IMR-90 (cell line): ENCODE measurements at regions not wholly inside any gene's neighbourhood (a gene's known extent, or its start where the extent isn't known, plus 50 kb on each side); places are given as distances from the start of the nearest gene placed in this dataset.

Experiments
- ATAC-seq: fragments of 200-7000 bp; cut with Tn5 transposase; 2 replicates; pipeline ENCODE4 v1.9.1; 2020; ENCODE audit warnings: low read depth, mild to moderate bottlenecking, moderate library complexity
- BruUV-seq: library from RNA; stranded (reverse); fragments of 400-500 nt; replicated peaks from 2 replicates; lab custom pipeline; 2021; lab: Mats Ljungman, UMichigan
- CTCF ChIA-PET: fragments of 300-600 bp; formaldehyde crosslinking; extraction: SDS; loops from one replicate; lab custom pipeline; 2021; ENCODE audit warnings: antibody characterized with exemption; lab: Yijun Ruan, JAX
- POLR2A ChIA-PET: fragments of 300-600 bp; sonication (Branson Sonifier 250); formaldehyde crosslinking; loops from one replicate; lab custom pipeline; 2022; ENCODE audit warnings: antibody characterized with exemption; ENCODE audit not compliant: unreplicated experiment; lab: Charles Lee
- DNase-seq: peaks from one replicate; pipeline ENCODE4 v3.0.0; 2013
- H2AFZ ChIP-seq: replicated peaks from 2 replicates; pipeline ENCODE3; 2013; ENCODE audit warnings: low read length, mild to moderate bottlenecking; ENCODE audit not compliant: poor library complexity
- H2AK5ac ChIP-seq: 2 replicates; pipeline ENCODE4 v1.6.1; 2013; ENCODE audit warnings: low read depth, low read length, inconsistent platforms
- H2AK9ac ChIP-seq: replicated peaks from 2 replicates; pipeline ENCODE3; 2013; ENCODE audit warnings: mild to moderate bottlenecking, low read depth, low read length, moderate library complexity; ENCODE audit not compliant: poor library complexity
- H2BK120ac ChIP-seq: 2 replicates; pipeline ENCODE4 v1.6.1; 2013; ENCODE audit warnings: low read depth, low read length, inconsistent platforms
- H2BK15ac ChIP-seq: 3 replicates; pipeline ENCODE4 v1.6.1; 2013; ENCODE audit warnings: low read depth, low read length, inconsistent platforms
- H2BK20ac ChIP-seq: 2 replicates; pipeline ENCODE4 v1.6.1; 2013; ENCODE audit warnings: low read depth, mild to moderate bottlenecking, inconsistent platforms, low read length, moderate library complexity
- H2BK5ac ChIP-seq: 2 replicates; pipeline ENCODE4 v1.6.1; 2013; ENCODE audit warnings: mild to moderate bottlenecking, low read depth, low read length, inconsistent platforms; ENCODE audit not compliant: poor library complexity, severe bottlenecking
- H3K14ac ChIP-seq: replicated peaks from 2 replicates; pipeline ENCODE4 v1.6.1; 2013; ENCODE audit warnings: low read depth, low read length, inconsistent platforms
- H3K18ac ChIP-seq: 2 replicates; pipeline ENCODE4 v1.6.1; 2013; ENCODE audit warnings: low read depth, low read length, control low read depth
- H3K23ac ChIP-seq: 2 replicates; pipeline ENCODE4 v1.6.1; 2013; ENCODE audit warnings: low read depth, low read length, inconsistent platforms
- H3K27ac ChIP-seq: 2 replicates; pipeline ENCODE4 v1.5.1; 2013; ENCODE audit warnings: mild to moderate bottlenecking, control low read depth, low read length; ENCODE audit not compliant: insufficient read depth
- H3K27me3 ChIP-seq: 2 replicates; pipeline ENCODE4 v1.6.1; 2013; ENCODE audit warnings: low read length; ENCODE audit not compliant: control insufficient read depth, insufficient read depth
- H3K36me3 ChIP-seq: 2 replicates; pipeline ENCODE4 v1.6.1; 2013; ENCODE audit warnings: low read length, mixed read lengths; ENCODE audit not compliant: control insufficient read depth, insufficient read depth
- H3K4ac ChIP-seq: 2 replicates; pipeline ENCODE4 v1.6.1; 2013; ENCODE audit warnings: low read depth, low read length, inconsistent platforms
- H3K4me1 ChIP-seq: 2 replicates; pipeline ENCODE4 v1.6.1; 2013; ENCODE audit warnings: low read length, mixed read lengths; ENCODE audit not compliant: control insufficient read depth, insufficient read depth
- H3K4me2 ChIP-seq: 2 replicates; pipeline ENCODE4 v1.6.1; 2013; ENCODE audit warnings: low read depth, mild to moderate bottlenecking, control low read depth, low read length, moderate library complexity
- H3K4me3 ChIP-seq: 2 replicates; pipeline ENCODE4 v1.5.1; 2013; ENCODE audit warnings: low read depth, mild to moderate bottlenecking, control low read depth, low read length, moderate library complexity; ENCODE audit not compliant: insufficient read depth
- H3K56ac ChIP-seq: 2 replicates; pipeline ENCODE4 v1.6.1; 2013; ENCODE audit warnings: low read length, inconsistent platforms; ENCODE audit not compliant: insufficient read depth; ENCODE audit errors: extremely low read depth
- H3K79me1 ChIP-seq, 2 experiments: 2 replicates each; pipeline ENCODE4 v1.6.1; 2013; ENCODE audit warnings: low read length in 2 of 2, inconsistent platforms in 1 of 2, low read depth in 1 of 2
- H3K9ac ChIP-seq: 2 replicates; pipeline ENCODE4 v1.6.1; 2013; ENCODE audit warnings: low read depth, low read length, control low read depth
- H3K9me1 ChIP-seq: 2 replicates; pipeline ENCODE4 v1.6.1; 2013; ENCODE audit warnings: low read length, inconsistent platforms; ENCODE audit not compliant: insufficient read depth
- H3K9me3 ChIP-seq: 2 replicates; pipeline ENCODE4 v1.6.1; 2013; ENCODE audit warnings: low read length; ENCODE audit not compliant: control insufficient read depth, insufficient read depth
- H4K20me1 ChIP-seq: 2 replicates; pipeline ENCODE4 v1.6.1; 2013; ENCODE audit warnings: low read length, inconsistent platforms; ENCODE audit not compliant: insufficient read depth
- H4K5ac ChIP-seq: 2 replicates; pipeline ENCODE4 v1.6.1; 2013; ENCODE audit warnings: mild to moderate bottlenecking, low read depth, low read length, control low read depth
- H4K8ac ChIP-seq, 2 experiments: 2 replicates each; pipeline ENCODE4 v1.6.1; 2013; ENCODE audit warnings: low read depth in 2 of 2, low read length in 2 of 2, control low read depth in 1 of 2, inconsistent platforms in 1 of 2
- H4K91ac ChIP-seq: 2 replicates; pipeline ENCODE4 v1.6.1; 2013; ENCODE audit warnings: low read depth, low read length, inconsistent platforms; ENCODE audit not compliant: insufficient read depth
- CHD1 ChIP-seq: IDR thresholded peaks from 2 replicates; pipeline ENCODE4 v1.6.1; 2012; ENCODE audit warnings: low read depth, low read length, improper control_type of control experiment
- FOS ChIP-seq: fragments of 150-350 bp; IDR thresholded peaks from 2 replicates; pipeline ENCODE4 v1.6.1; 2016; ENCODE audit warnings: low read depth, low read length
- MAFK ChIP-seq: IDR thresholded peaks from 2 replicates; pipeline ENCODE4 v1.6.1; 2012; ENCODE audit warnings: low read depth, low read length, improper control_type of control experiment
- POLR2A ChIP-seq: IDR thresholded peaks from 2 replicates; pipeline ENCODE4 v1.6.1; 2012; ENCODE audit warnings: mild to moderate bottlenecking, low read depth, low read length
- RAD21 ChIP-seq: IDR thresholded peaks from 2 replicates; pipeline ENCODE4 v1.6.1; 2012; ENCODE audit warnings: low read length, improper control_type of control experiment
- RCOR1 ChIP-seq: IDR thresholded peaks from 2 replicates; pipeline ENCODE4 v1.6.1; 2012; ENCODE audit warnings: mild to moderate bottlenecking, low read length, improper control_type of control experiment; ENCODE audit not compliant: insufficient replicate concordance
- SMC3 ChIP-seq: fragments of 150-350 bp; IDR thresholded peaks from 2 replicates; pipeline ENCODE4 v1.6.1; 2016; ENCODE audit warnings: low read depth, mild to moderate bottlenecking, antibody characterized with exemption, low read length, moderate library complexity
- WGBS, 2 experiments: methylation state at CpG; one replicate each; pipeline versions ENCODE4 v1.1.5 to v1.1.7; 2013; ENCODE audit warnings: missing lambda C conversion rate in 2 of 2; ENCODE audit not compliant: insufficient read length in 1 of 2; ENCODE audit errors: extremely low coverage in 2 of 2; 5-methylcytosine and 5-hydroxymethylcytosine counted together
- dilution Hi-C: fragments of 300-500 bp; cut with HindIII; formaldehyde crosslinking; loops from one replicate; pipeline ENCODE4 v1.14.3; 2018; ENCODE audit warnings: low sequenced_read_pairs; ENCODE audit not compliant: unreplicated experiment
- in situ Hi-C: fragments of 300-500 bp; cut with MboI; formaldehyde crosslinking; loops from 3 replicates; pipeline ENCODE4 v1.14.3; 2019; ENCODE audit warnings: low sequenced_read_pairs, inconsistent platforms, mixed read lengths
- intact Hi-C: fragments of 100-400 bp; cut with micrococcal nuclease; formaldehyde crosslinking; loops from 2 replicates; pipeline ENCODE4 v1.10.0; 2022

DNA sequence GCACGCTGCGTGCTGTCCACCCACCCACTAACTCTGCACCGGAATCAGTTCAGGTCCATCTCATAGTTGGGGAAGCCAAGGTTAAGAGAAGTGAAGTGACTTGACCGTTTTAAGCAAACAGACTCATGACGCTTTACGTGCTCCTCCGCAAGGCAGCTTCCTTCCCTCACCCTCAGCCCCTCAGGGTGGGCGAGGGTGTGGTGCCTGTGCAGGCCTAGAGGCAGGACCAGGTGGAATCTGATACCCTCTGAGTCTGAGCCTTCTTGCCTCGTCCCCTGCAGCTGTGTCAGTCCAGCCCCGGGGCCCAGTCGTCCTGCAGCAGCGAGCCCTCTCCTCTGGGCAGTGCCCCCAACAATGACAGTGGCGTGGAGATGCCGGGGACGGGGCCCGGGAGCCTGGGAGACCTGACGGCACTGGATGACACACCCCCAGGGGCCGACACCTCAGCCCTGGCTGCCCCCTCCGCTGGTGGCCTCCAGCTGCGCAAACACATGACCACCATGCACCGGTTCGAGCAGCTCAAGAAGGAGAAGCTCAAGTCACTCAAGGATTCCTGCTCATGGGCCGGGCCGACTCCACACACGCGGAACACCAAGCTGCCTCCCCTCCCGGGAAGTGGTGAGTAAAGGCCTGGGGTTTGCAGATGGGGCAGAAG, 250.5 kb downstream of the GLI2 start:
- BruUV-seq: no TSS peak
- Histone ChIP-seq H2BK15ac (no peak overlapping the region), H3K27ac (no peak overlapping the region), H4K5ac (no peak overlapping the region), H2AFZ (no peak overlapping the region), H2BK20ac (no peak overlapping the region), H3K4me3 (no peak overlapping the region), H3K4me1 (no peaks in the 10 kb centered on the region), H3K56ac (no peak overlapping the region), H3K9me1 (peaks cover 15% of the 10 kb centered on the region; the same call in 1 of the 2 replicates), H3K9ac (no peak overlapping the region), H4K20me1 (peaks cover 6% of the 10 kb centered on the region), H3K14ac (no peak overlapping the region), H4K91ac (no peak overlapping the region), H3K4ac (no peak overlapping the region), H2BK5ac (no peak overlapping the region), H2AK9ac (no peak overlapping the region), H3K27me3 (no peaks in the 10 kb centered on the region), H3K23ac (no peak overlapping the region), H2BK120ac (no peak overlapping the region), H4K8ac (no peak overlapping the region), H2AK5ac (no peak overlapping the region), H3K79me1 (peaks cover 4 to 20% of the 10 kb centered on the region in 2 experiments; a peak in 3 of 4 replicates), H3K4me2 (no peak overlapping the region), H3K18ac (no peak overlapping the region), H3K9me3 (no peaks in the 10 kb centered on the region), H3K36me3 (peaks cover 88% of the 10 kb centered on the region)
- 95% methylated on average over 14 of the region's 27 CpGs; no CpG with 5 or more reads in 1 of the 2 experiments for WGBS, 2 experiments
- POLR2A ChIA-PET: no interaction called here
- ATAC-seq: no peak
- DNase-seq: no peak
- dilution Hi-C loops (no loop called here), intact Hi-C loops (no loop called here), in situ Hi-C loops (no loop called here)
- TF ChIP-seq RAD21 (no peak), MAFK (no peak), FOS (no peak), RCOR1 (no peak), SMC3 (no peak), CHD1 (no peak), POLR2A (no peak)
- CTCF ChIA-PET: no interaction called here
